PC-9 (cell line): ENCODE measurements at regions not wholly inside any gene's neighbourhood (a gene's known extent, or its start where the extent isn't known, plus 50 kb on each side); places are given as distances from the start of the nearest gene placed in this dataset.

Source experiments
- BruUV-seq: library from RNA; stranded (reverse); fragments of 400-500 nt; replicated peaks from 2 replicates; lab custom pipeline; 2021; lab: Mats Ljungman, UMichigan
- CTCF ChIA-PET: fragments of 300-600 bp; sonication (Branson Sonifier 250); formaldehyde crosslinking; loops from one replicate; lab custom pipeline; 2022; ENCODE audit warnings: antibody characterized with exemption; lab: Charles Lee
- POLR2A ChIA-PET: fragments of 300-600 bp; sonication (Branson Sonifier 250); formaldehyde crosslinking; loops from one replicate; lab custom pipeline; 2022; ENCODE audit warnings: antibody characterized with exemption; ENCODE audit not compliant: unreplicated experiment; lab: Charles Lee
- DNase-seq, 2 experiments: peaks; one replicate each; pipeline versions ENCODE4 v3.0.0 to v3.0.0-alpha.2; 2015 to 2022; ENCODE audit warnings: mixed read lengths in 1 of 2
- H2AFZ ChIP-seq: fragments of 200-600 bp; sonication (generic); 2 replicates; pipeline ENCODE4 v1.8.1; 2017; ENCODE audit warnings: antibody characterized with exemption
- H3F3A ChIP-seq: fragments of 200-600 bp; sonication (generic); 2 replicates; pipeline ENCODE4 v1.8.1; 2017; ENCODE audit warnings: antibody characterized with exemption, mild to moderate bottlenecking, low read depth; ENCODE audit not compliant: insufficient read depth
- H3K27ac ChIP-seq: fragments of 200-600 bp; sonication (generic); 2 replicates; pipeline ENCODE4 v1.6.1; 2016; ENCODE audit warnings: mixed run types
- H3K27me3 ChIP-seq: fragments of 200-600 bp; sonication (generic); 2 replicates; pipeline ENCODE4 v1.6.1; 2016; ENCODE audit warnings: low read depth, mixed run types; ENCODE audit not compliant: insufficient read depth
- H3K36me3 ChIP-seq: fragments of 200-600 bp; sonication (generic); 2 replicates; pipeline ENCODE4 v1.6.1; 2016; ENCODE audit warnings: low read depth, mixed run types
- H3K4me1 ChIP-seq: fragments of 200-600 bp; sonication (generic); replicated peaks from 2 replicates; pipeline ENCODE4 v1.6.1; 2016; ENCODE audit warnings: mixed run types; ENCODE audit not compliant: insufficient read depth
- H3K4me2 ChIP-seq: fragments of 200-600 bp; sonication (generic); 2 replicates; pipeline ENCODE4 v1.6.1; 2017; ENCODE audit warnings: mixed run types
- H3K4me3 ChIP-seq: fragments of 200-600 bp; sonication (generic); 2 replicates; pipeline ENCODE4 v1.6.1; 2016; ENCODE audit warnings: mixed run types
- H3K79me2 ChIP-seq: fragments of 200-600 bp; sonication (generic); 2 replicates; pipeline ENCODE4 v1.6.1; 2017; ENCODE audit warnings: low read depth, mixed run types
- H3K9me2 ChIP-seq: fragments of 200-600 bp; sonication (generic); 2 replicates; pipeline ENCODE4 v1.8.1; 2017; ENCODE audit warnings: mild to moderate bottlenecking; ENCODE audit not compliant: insufficient read depth
- H3K9me3 ChIP-seq: fragments of 200-600 bp; sonication (generic); 2 replicates; pipeline ENCODE4 v1.8.1; 2016; ENCODE audit warnings: low read depth; ENCODE audit not compliant: insufficient read depth
- H4K20me1 ChIP-seq: fragments of 200-600 bp; sonication (generic); 2 replicates; pipeline ENCODE4 v1.8.1; 2017; ENCODE audit not compliant: insufficient read depth
- EZH2 ChIP-seq: fragments of 200-600 bp; sonication (generic); IDR thresholded peaks from 2 replicates; pipeline ENCODE4 v1.8.0; 2017; ENCODE audit warnings: antibody characterized with exemption, low read depth
- intact Hi-C: fragments of 100-400 bp; cut with micrococcal nuclease; formaldehyde crosslinking; loops from one replicate; pipeline ENCODE4 v1.10.0; 2022; ENCODE audit not compliant: unreplicated experiment
- TF ChIP-seq, protein P1 (sequence below): fragments of 200-600 bp; sonication (generic); conservative IDR thresholded peaks from 2 replicates; pipeline ENCODE4 v1.6.1; 2017; ENCODE audit warnings: mixed run types, antibody characterized with exemption, mild to moderate bottlenecking, moderate library complexity

GRCh38 chr14:29388571-29388970, 539.1 kb downstream of the PRKD1 start:
- H2AFZ ChIP-seq, result no peak overlapping the region
- no peaks in the 10 kb centered on the region for H3K4me1 ChIP-seq
- no peaks in the 10 kb centered on the region for H3K27me3 ChIP-seq
- POLR2A ChIA-PET, result no interaction called here
- no peak for TF ChIP-seq EZH2
- TF ChIP-seq, protein P1, sequence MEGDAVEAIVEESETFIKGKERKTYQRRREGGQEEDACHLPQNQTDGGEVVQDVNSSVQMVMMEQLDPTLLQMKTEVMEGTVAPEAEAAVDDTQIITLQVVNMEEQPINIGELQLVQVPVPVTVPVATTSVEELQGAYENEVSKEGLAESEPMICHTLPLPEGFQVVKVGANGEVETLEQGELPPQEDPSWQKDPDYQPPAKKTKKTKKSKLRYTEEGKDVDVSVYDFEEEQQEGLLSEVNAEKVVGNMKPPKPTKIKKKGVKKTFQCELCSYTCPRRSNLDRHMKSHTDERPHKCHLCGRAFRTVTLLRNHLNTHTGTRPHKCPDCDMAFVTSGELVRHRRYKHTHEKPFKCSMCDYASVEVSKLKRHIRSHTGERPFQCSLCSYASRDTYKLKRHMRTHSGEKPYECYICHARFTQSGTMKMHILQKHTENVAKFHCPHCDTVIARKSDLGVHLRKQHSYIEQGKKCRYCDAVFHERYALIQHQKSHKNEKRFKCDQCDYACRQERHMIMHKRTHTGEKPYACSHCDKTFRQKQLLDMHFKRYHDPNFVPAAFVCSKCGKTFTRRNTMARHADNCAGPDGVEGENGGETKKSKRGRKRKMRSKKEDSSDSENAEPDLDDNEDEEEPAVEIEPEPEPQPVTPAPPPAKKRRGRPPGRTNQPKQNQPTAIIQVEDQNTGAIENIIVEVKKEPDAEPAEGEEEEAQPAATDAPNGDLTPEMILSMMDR, result no peak
- H3K9me3 ChIP-seq, result no peaks in the 10 kb centered on the region
- no peaks in the 10 kb centered on the region for H3K36me3 ChIP-seq
- no peak overlapping the region for H3K4me2 ChIP-seq
- H3F3A ChIP-seq, result no peaks in the 10 kb centered on the region
- intact Hi-C loops, result no loop called here
- H3K9me2 ChIP-seq, result no peaks in the 10 kb centered on the region
- no peaks in the 10 kb centered on the region for H3K79me2 ChIP-seq
- CTCF ChIA-PET, result no interaction called here
- H4K20me1 ChIP-seq, result no peaks in the 10 kb centered on the region
- no TSS peak for BruUV-seq
- no peak for DNase-seq
- no peak overlapping the region for H3K27ac ChIP-seq
- no peak overlapping the region for H3K4me3 ChIP-seq

GRCh38 chr14:29390081-29390832, 537.4 kb downstream of the PRKD1 start:
- POLR2A ChIA-PET, result no interaction called here
- H3K4me1 ChIP-seq, result no peaks in the 10 kb centered on the region
- no peaks in the 10 kb centered on the region for H3K79me2 ChIP-seq
- no peaks in the 10 kb centered on the region for H3K9me3 ChIP-seq
- no peak overlapping the region for H3K4me2 ChIP-seq
- no peak overlapping the region for H3K27ac ChIP-seq
- H3K4me3 ChIP-seq, result no peak overlapping the region
- H3K9me2 ChIP-seq, result no peaks in the 10 kb centered on the region
- CTCF ChIA-PET, result no interaction called here
- intact Hi-C loops, result no loop called here
- no peak for DNase-seq
- no peaks in the 10 kb centered on the region for H3F3A ChIP-seq
- no peaks in the 10 kb centered on the region for H3K36me3 ChIP-seq
- H3K27me3 ChIP-seq, result no peaks in the 10 kb centered on the region
- BruUV-seq, result no TSS peak
- no peak for TF ChIP-seq EZH2
- TF ChIP-seq, protein P1, result no peak
- no peak overlapping the region for H2AFZ ChIP-seq
- no peaks in the 10 kb centered on the region for H4K20me1 ChIP-seq

DNA sequence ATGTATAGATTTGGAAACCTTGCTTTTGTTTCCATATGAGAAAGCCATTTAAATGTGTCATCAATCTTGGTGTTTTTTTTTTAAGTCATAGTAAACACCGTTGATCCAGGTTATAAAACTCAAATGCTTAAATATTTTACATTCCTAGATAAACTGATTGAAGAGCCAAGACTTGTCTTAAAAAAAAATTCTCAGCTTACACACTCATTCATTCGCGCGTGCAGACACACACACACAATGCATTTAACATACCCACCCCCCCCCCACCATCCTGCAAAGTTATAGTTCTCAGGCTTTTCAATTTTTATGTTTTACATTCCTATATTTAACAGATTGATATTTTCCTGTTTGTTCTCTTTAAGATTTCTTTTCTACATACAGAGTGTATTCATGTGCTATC, 536.4 kb downstream of the PRKD1 start:
- no peaks in the 10 kb centered on the region for H3K27me3 ChIP-seq
- no peak overlapping the region for H3K4me2 ChIP-seq
- no TSS peak for BruUV-seq
- ChIA-PET POLR2A (no interaction called here), CTCF (no interaction called here)
- H3F3A ChIP-seq, result no peaks in the 10 kb centered on the region
- no peak for DNase-seq
- H3K36me3 ChIP-seq, result no peaks in the 10 kb centered on the region
- no peak overlapping the region for H3K27ac ChIP-seq
- H3K4me3 ChIP-seq, result no peak overlapping the region
- no peaks in the 10 kb centered on the region for H3K9me2 ChIP-seq
- no peaks in the 10 kb centered on the region for H3K9me3 ChIP-seq
- TF ChIP-seq, protein P1, result no peak
- TF ChIP-seq EZH2, result no peak
- no peaks in the 10 kb centered on the region for H3K4me1 ChIP-seq
- H2AFZ ChIP-seq, result no peak overlapping the region
- intact Hi-C loops, result no loop called here
- no peaks in the 10 kb centered on the region for H4K20me1 ChIP-seq
- H3K79me2 ChIP-seq, result no peaks in the 10 kb centered on the region
